Cerebellar cortex (tissue), 1 donor: ENCODE measurements at regions not wholly inside any gene's neighbourhood (a gene's known extent, or its start where the extent isn't known, plus 50 kb on each side); places are given as distances from the start of the nearest gene placed in this dataset.

Experiments
- DNase-seq: peaks from one replicate; pipeline ENCODE4 v3.0.0-alpha.2; 2015; ENCODE audit warnings: low spot score

GRCh38 chr3:190252080-190252479 lies 70.2 kb downstream of the CLDN1 start:
- DNase-seq, result no peak

DNA sequence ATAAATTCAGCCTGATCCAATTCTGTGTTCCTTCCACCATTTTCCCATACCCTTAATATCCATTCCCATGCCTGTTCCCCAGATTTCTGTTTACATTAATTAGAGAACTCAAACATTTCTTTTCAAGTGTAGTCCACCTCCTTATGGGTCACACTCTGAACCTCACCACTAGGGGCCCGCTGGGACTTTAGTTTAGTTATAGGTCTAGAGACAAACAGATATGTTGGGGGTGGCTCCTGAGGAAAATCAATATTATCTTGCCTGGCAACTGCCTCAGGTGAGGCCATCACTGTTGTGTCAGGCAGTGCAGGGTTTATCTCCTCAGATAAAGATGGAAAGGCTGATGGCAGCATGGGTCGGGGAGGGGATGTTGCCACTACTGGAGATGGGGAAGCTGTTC lies 72.8 kb downstream of the CLDN1 start:
- DNase-seq, result no peak

GRCh38 chr3:190242147-190242546 lies 80.1 kb downstream of the CLDN1 start:
- no peak for DNase-seq

DNA sequence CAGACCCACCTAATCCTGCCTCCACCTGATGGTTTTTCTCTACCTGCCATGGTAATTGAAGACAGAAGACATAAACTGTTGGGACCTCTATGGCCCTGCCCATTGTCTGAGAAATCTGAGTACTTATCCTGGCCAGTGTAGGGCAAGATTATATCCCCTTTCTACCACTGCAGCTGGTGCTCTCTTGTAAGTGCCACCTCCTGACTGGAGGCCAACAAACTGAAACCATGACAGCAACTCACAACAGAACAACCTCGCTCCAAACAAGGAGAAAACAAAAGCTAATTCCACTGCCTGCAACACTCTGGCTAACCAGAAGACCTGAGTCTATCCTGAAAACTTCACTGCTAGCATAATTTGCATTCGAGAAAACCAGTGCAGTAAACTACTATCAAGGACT lies 82.9 kb downstream of the CLDN1 start:
- no peak for DNase-seq

- no peak for DNase-seq
These were observed 83.4 kb downstream of the CLDN1 start for GRCh38 chr3:190238871-190239270.

DNA sequence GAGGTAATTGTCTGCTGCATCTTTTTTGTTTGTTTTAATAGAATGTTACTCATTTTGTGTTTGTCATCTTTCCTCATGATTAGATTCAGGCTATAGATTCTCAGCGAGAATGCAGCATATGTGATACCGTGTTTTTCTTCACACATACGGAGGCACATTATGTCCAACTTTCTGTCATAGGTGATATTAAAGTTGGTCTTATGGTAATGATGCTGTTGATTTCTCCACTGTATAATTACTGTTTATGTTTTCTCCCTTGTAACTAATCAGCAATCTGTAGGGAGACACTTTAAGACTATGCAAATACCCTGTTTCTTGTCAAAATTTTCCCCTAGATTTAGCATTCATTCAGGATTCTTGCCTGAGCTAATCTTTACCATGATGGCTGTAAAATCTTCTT lies 87.6 kb downstream of the CLDN1 start:
- DNase-seq, result no peak

GRCh38 chr3:190229632-190230424 lies 92.4 kb downstream of the CLDN1 start:
- no peak for DNase-seq

DNA sequence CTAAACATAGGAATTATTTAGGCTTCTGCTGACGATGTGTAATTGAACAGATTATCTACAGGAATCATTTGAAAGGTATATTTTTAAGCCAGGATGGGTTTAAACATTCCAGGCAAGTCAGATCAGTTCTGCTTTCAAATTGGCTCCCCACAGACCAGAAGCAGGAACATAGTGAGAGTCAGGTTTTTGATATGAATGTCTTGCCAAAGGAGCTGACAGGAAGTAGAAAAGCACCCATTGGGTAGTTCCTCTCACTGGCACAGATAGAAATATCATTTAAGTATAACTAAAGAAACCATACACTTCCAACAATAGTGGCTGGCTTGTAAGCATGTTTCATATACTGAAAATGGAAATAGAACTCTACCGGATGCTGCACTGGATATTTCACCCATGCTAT lies 95.2 kb downstream of the CLDN1 start:
- no peak for DNase-seq

- peak; percentile 12 for DNase-seq
These were observed 97.2 kb downstream of the CLDN1 start for GRCh38 chr3:190224863-190225692.

DNA sequence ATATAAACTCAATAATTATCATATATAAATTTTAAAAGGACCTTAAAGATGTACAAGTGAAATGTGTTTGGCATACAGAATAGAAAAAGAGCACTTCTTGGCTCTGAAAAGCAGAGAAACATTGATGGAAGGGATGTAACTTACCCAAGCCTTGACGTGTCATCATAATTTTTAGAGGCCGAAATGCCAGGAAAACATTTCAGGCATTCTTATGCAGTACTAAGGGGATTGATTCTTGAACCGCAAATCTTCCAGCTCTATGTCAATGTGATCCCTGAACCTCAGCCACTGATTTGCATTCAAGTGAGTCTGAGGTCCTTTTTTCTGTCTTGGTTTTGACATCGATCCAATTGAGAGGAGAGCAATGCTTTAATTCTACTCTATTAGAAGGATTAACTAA lies 97.8 kb downstream of the CLDN1 start:
- DNase-seq, result no peak

DNA sequence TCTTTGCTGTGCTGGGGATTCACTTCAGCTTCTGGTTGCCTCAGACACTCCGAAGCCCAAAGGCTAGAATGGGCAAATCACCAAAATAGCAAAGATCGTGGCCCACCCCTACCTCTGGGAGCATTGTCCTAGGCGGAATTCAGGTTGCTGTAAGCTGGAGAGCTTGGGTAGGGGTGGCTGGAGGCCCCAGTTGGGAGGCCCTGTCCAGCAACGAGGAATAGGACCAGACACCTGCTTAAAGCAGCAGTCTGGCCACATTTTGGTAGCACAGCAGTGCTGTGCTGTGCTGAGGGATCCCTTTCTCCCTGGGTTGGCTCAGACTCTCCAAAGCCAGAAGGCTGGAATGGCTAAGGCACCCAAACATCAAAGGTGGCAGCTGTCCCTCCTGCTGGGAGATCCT lies 99.3 kb downstream of the CLDN1 start:
- no peak for DNase-seq

- DNase-seq, result no peak
These were observed 99.9 kb downstream of the CLDN1 start for GRCh38 chr3:190222360-190222759.

- no peak for DNase-seq
These were observed 99.7 kb upstream of the P3H2 start for GRCh38 chr3:190220362-190220761.

- DNase-seq, result no peak
These were observed 96.4 kb upstream of the P3H2 start for GRCh38 chr3:190217081-190217480.

GRCh38 chr3:190213727-190214126 lies 93.0 kb upstream of the P3H2 start:
- no peak for DNase-seq

DNA sequence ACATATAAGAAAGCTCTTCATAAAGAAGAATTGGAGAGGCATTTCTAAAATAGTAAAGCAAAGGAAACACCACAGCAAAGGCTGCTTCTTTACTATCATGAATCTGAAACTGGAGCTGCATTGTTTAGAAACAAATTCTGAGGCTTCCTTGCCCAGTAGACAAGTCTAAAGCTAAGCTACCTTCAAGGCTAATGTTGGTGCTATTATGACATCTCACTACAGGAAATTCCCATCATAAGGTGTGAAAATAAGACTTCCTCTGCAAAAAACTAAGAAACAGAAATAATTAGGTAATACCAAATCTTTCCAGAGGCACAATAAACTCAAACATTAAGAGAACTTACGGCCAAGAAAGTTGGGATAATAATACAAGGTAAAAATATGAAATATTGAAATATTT lies 89.9 kb upstream of the P3H2 start:
- no peak for DNase-seq

- DNase-seq, result no peak
These were observed 88.8 kb upstream of the P3H2 start for GRCh38 chr3:190209533-190209932.

DNA sequence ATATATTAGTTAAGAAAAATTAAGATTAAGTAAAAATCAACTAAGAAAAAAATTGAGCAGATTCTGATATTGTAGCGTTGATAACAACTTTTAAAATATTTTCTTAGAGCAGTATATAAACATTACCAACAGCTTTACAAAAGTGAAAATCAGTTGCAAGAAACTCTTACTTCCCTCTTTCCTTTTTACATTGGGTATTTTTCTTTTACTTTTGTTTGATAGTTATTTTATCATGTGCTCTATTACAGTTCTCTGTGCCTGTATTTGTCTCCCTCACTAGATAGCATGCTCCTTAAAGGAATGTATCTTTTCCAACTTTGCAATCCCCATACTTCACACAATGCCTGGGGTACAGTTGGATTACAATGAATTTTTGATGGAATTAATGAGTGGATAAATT lies 87.5 kb upstream of the P3H2 start:
- DNase-seq, result no peak

DNA sequence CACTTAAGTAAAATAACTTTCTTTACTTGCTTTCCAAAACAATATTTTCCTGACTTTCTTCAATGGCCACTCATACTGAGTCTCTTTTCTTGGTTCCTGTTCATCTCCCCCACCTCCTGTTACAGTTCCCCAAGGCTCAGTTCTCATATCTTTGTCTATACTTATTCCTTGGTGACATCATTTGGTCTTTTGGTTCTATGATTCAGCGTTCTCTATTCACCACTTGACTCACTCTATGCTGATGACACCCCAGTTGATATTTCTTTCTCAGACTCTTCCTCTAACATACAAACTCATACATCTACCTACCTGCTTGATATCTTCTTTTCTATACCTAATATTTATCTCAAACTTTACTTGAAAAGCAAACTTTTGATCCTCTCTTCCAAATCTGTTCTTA lies 85.0 kb upstream of the P3H2 start:
- DNase-seq, result no peak

- no peak for DNase-seq
These were observed 83.5 kb upstream of the P3H2 start for GRCh38 chr3:190204200-190204599.

DNA sequence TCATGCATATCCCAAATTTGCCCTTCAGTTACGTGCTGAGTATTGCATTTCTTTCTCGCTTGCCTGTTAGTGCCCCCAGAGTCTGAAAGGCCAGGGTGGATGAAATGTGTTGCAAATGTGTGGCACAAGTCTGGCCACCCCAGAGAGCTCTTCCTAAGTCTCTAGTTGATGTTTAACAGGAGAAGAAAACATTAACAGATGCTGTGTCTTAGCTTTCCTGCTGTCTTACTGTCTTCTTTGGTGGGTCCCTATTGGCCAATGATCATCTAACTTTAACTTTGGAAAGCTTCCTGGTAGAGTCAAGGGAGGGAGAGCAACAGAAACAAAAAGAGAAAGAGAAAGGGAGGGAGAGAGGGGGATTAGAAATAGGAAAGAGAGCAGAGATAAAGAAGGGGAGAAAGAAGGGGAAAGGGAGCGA lies 76.7 kb upstream of the P3H2 start:
- DNase-seq, result no peak

- DNase-seq, result no peak
These were observed 73.8 kb upstream of the P3H2 start for GRCh38 chr3:190194506-190194905.

DNA sequence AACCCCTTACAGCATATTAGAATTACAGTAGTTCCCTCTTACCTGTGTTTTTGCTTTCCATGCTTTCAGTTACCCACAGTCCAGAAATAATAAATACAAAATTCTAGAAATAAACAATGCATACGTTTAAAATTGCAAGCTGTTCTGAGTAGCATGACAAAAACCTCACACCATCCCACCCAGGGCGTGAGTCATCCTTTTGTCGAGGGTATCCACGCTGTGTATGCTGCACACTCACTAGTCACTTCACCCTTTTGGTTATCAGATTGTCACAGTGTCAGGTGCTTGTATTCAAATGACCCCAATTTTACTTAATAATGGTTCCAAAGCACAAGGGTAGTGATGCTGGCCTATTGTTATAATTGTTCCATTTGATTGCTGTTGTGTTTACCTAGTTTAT lies 72.5 kb upstream of the P3H2 start:
- no peak for DNase-seq

- DNase-seq, result no peak
These were observed 72.0 kb upstream of the P3H2 start for GRCh38 chr3:190192739-190193138.
